Ovary (tissue), 7 donors: ENCODE measurements at regions not wholly inside any gene's neighbourhood (a gene's known extent, or its start where the extent isn't known, plus 50 kb on each side); places are given as distances from the start of the nearest gene placed in this dataset.
"Not testable (repeated sequence)": the region's sequence is repeated elsewhere in the genome, so short reads cannot be mapped to it uniquely, and the experiment has no call there.

ENCODE experiments used
- DNase-seq, 5 donors: peaks; one replicate each; pipeline ENCODE4 v3.0.0-alpha.2; 2019 to 2020
- H3K27ac ChIP-seq, 2 donors: fragments of 200-600 bp; one replicate each; pipeline versions ENCODE4 v1.5.1 to v1.8.0; 2019 to 2022
- H3K27me3 ChIP-seq: fragments of 200-600 bp; one replicate; pipeline ENCODE4 v1.8.0; 2022
- H3K36me3 ChIP-seq: fragments of 200-600 bp; sonication (generic); one replicate; pipeline ENCODE4 v1.5.1; 2019
- H3K4me1 ChIP-seq: one replicate; pipeline ENCODE4 v1.8.1; 2013; ENCODE audit warnings: mild to moderate bottlenecking, moderate library complexity; ENCODE audit not compliant: insufficient read depth
- H3K4me3 ChIP-seq: fragments of 200-600 bp; sonication (generic); one replicate; pipeline ENCODE4 v1.5.1; 2017
- H3K9me3 ChIP-seq, 2 donors: fragments of 200-600 bp in 1 of 2; sonication (generic) in 1 of 2; one replicate each; pipeline versions ENCODE4 v1.5.1 to v1.8.1; 2013 to 2019; ENCODE audit warnings: mild to moderate bottlenecking in 1 of 2, moderate library complexity in 1 of 2
- CTCF ChIP-seq, 3 donors: fragments of 450-650 bp in 2 of 3; fragments of 200-600 bp in 1 of 3; IDR thresholded peaks; one replicate each; pipeline versions ENCODE4 v1.5.1 to v1.8.0; 2016 to 2022; ENCODE audit warnings: antibody characterized with exemption in 3 of 3, mild to moderate bottlenecking in 1 of 3
- EP300 ChIP-seq: sonication (generic); formaldehyde crosslinking; IDR thresholded peaks from one replicate; pipeline ENCODE4 v1.6.1; 2017; ENCODE audit warnings: antibody characterized with exemption
- POLR2A ChIP-seq: fragments of 450-650 bp; IDR thresholded peaks from one replicate; pipeline ENCODE4 v1.6.1; 2017; ENCODE audit warnings: antibody characterized with exemption, mild to moderate bottlenecking, moderate library complexity
- WGBS, 3 donors: extraction: QIAGEN DNeasy Blood & Tissue Kit in 1 of 3; methylation state at CpG; one replicate each; pipeline versions ENCODE4 v1.1.5 to v1.1.7; 2013 to 2017; 5-methylcytosine and 5-hydroxymethylcytosine counted together
- intact Hi-C, 4 donors: fragments of 100-400 bp; cut with DNase I; formaldehyde crosslinking; loops; one replicate each; pipeline versions ENCODE4 v1.11.0 to v1.15.1; 2022 to 2023
- donor health status: DM: no; HTN: no; CAD: no; lungs with moderate emphysema.
- donor health status: DM: no; HTN: no; CAD: no.
- donor health status: Bipolar disorder and iron deficiency.
- donor health status: DM: no; HTN: no; CAD: no.
- donor health status: DM: yes; HTN: yes; CAD: no.

- Histone ChIP-seq H3K4me3 (no peak overlapping the region), H3K36me3 (no peaks in the 10 kb centered on the region), H3K4me1 (no peaks in the 10 kb centered on the region), H3K27me3 (no peaks in the 10 kb centered on the region), H3K27ac (no peak overlapping the region), H3K9me3 (no peaks in the 10 kb centered on the region)
- no peak for TF ChIP-seq POLR2A
- TF ChIP-seq EP300, result no peak
- no peak for TF ChIP-seq CTCF (IDR thresholded peaks at IDR 0.05)
- DNase-seq, result no peak
- intact Hi-C loops, result no loop called here
- 62 to 77% (median 73%) methylated on average over 2 of the region's 2 CpGs for WGBS, 3 donors
These were observed 241.7 kb downstream of the TMEM26 start for GRCh38 chr10:61211468-61211867.

- 4 to 8% (median 7%) methylated on average over 1 of the region's 1 CpG for WGBS, 3 donors
- H3K9me3 ChIP-seq, result no peaks in the 10 kb centered on the region
- no peak overlapping the region for H3K4me3 ChIP-seq
- H3K36me3 ChIP-seq, result no peaks in the 10 kb centered on the region
- H3K4me1 ChIP-seq, result no peaks in the 10 kb centered on the region
- H3K27ac ChIP-seq, result no peak overlapping the region
- no peak for TF ChIP-seq POLR2A
- no peak for TF ChIP-seq EP300
- TF ChIP-seq CTCF (IDR thresholded peaks at IDR 0.05), result no peak
- H3K27me3 ChIP-seq, result no peaks in the 10 kb centered on the region
- no peak for DNase-seq
- intact Hi-C loops, result no loop called here
These were observed 253.1 kb upstream of the RHOBTB1 start for GRCh38 chr10:61197057-61197456.

- Histone ChIP-seq H3K4me1 (no peaks in the 10 kb centered on the region), H3K4me3 (no peak overlapping the region), H3K9me3 (no peaks in the 10 kb centered on the region), H3K27me3 (no peaks in the 10 kb centered on the region), H3K36me3 (no peaks in the 10 kb centered on the region), H3K27ac (no peak overlapping the region)
- intact Hi-C loops, result no loop called here
- no peak for TF ChIP-seq EP300
- TF ChIP-seq CTCF (IDR thresholded peaks at IDR 0.05), result no peak
- TF ChIP-seq POLR2A, result no peak
- no peak for DNase-seq
These were observed 251.2 kb upstream of the RHOBTB1 start for GRCh38 chr10:61195211-61195610.

- H3K9me3 ChIP-seq, H3K27ac ChIP-seq, H3K36me3 ChIP-seq, H3K4me3 ChIP-seq, DNase-seq, intact Hi-C loops, H3K4me1 ChIP-seq, H3K27me3 ChIP-seq: not testable (repeated sequence)
- WGBS, 3 donors, result 89 to 94% (median 92%) methylated on average over 2 of the region's 2 CpGs
These were observed 248.6 kb upstream of the RHOBTB1 start for GRCh38 chr10:61192589-61192988.

- Histone ChIP-seq H3K9me3 (no peaks in the 10 kb centered on the region), H3K4me3 (no peak overlapping the region), H3K4me1 (no peaks in the 10 kb centered on the region), H3K27me3 (no peaks in the 10 kb centered on the region), H3K36me3 (no peaks in the 10 kb centered on the region), H3K27ac (no peak overlapping the region)
- 97 to 100% (median 98%) methylated on average over 3 of the region's 3 CpGs for WGBS, 3 donors
- intact Hi-C loops, result no loop called here
- no peak for DNase-seq
- TF ChIP-seq CTCF (IDR thresholded peaks at IDR 0.05), result no peak
- TF ChIP-seq POLR2A, result no peak
- no peak for TF ChIP-seq EP300
These were observed 248.1 kb upstream of the RHOBTB1 start for GRCh38 chr10:61192042-61192441.
